Right ventricle myocardium superior (tissue), 1 donor: ENCODE measurements at regions not wholly inside any gene's neighbourhood (a gene's known extent, or its start where the extent isn't known, plus 50 kb on each side); places are given as distances from the start of the nearest gene placed in this dataset.
"Not testable (repeated sequence)": the region's sequence is repeated elsewhere in the genome, so short reads cannot be mapped to it uniquely, and the experiment has no call there.

Experiments
- ATAC-seq: fragments of 200-7000 bp; cut with Tn5 transposase; one replicate; pipeline ENCODE4 v1.9.1; 2020; ENCODE audit warnings: mild to moderate bottlenecking; ENCODE audit not compliant: poor library complexity
- DNase-seq: peaks from one replicate; pipeline ENCODE4 v3.0.0-alpha.2; 2020
- intact Hi-C: fragments of 100-400 bp; cut with DNase I; formaldehyde crosslinking; loops from one replicate; pipeline ENCODE4 v1.11.2; 2022
- donor health status: DM: no; HTN: yes; CAD: no; lungs with severe emphysema.

- no peak for ATAC-seq
- intact Hi-C loops, result no loop called here
- DNase-seq, result no peak
Measured at GRCh38 chr6:71048320-71049164, 91.7 kb upstream of the B3GAT2 start.

GRCh38 chr6:71049198-71049770 lies 92.4 kb upstream of the B3GAT2 start:
- ATAC-seq (no peak), DNase-seq (no peak)
- intact Hi-C loops, result no loop called here

GRCh38 chr6:71053475-71053874 lies 96.6 kb upstream of the B3GAT2 start:
- DNase-seq, result no peak
- no peak for ATAC-seq
- intact Hi-C loops, result no loop called here

GRCh38 chr6:71056656-71057055 lies 99.8 kb upstream of the B3GAT2 start:
- DNase-seq, result no peak
- intact Hi-C loops, result no loop called here
- no peak for ATAC-seq

- ATAC-seq, result no peak
- intact Hi-C loops, result no loop called here
- no peak for DNase-seq
Measured at GRCh38 chr6:71066153-71066552, 109.3 kb upstream of the B3GAT2 start.

- ATAC-seq, result no peak
- intact Hi-C loops, result no loop called here
Measured at GRCh38 chr6:71067816-71068215, 111.0 kb upstream of the B3GAT2 start.

GRCh38 chr6:71072508-71072907 lies 115.6 kb upstream of the B3GAT2 start:
- ATAC-seq, result peak; percentile 27
- DNase-seq, result no peak
- intact Hi-C loops, result no loop called here

More at GRCh38 chr6:71067816-71068215, 111.0 kb upstream of the B3GAT2 start:
- no peak for DNase-seq

- no peak for ATAC-seq
- intact Hi-C loops, result no loop called here
- no peak for DNase-seq
Measured at GRCh38 chr6:71077655-71078054, 120.8 kb upstream of the B3GAT2 start.

- intact Hi-C loops, result no loop called here
- ATAC-seq, result no peak
- DNase-seq, result no peak
Measured at GRCh38 chr6:71079677-71080076, 122.8 kb upstream of the B3GAT2 start.

- no peak for DNase-seq
- no peak for ATAC-seq
- intact Hi-C loops, result no loop called here
Measured at GRCh38 chr6:71080133-71080532, 123.3 kb upstream of the B3GAT2 start.

- DNase-seq (no peak), ATAC-seq (peak; percentile 46)
- intact Hi-C loops, result no loop called here
Measured at GRCh38 chr6:71080826-71081225, 124.0 kb upstream of the B3GAT2 start.

- intact Hi-C loops, result no loop called here
- no peak for DNase-seq
- no peak for ATAC-seq
Measured at GRCh38 chr6:71082033-71082650, 125.3 kb upstream of the B3GAT2 start.

GRCh38 chr6:71083308-71083820 lies 126.5 kb upstream of the B3GAT2 start:
- intact Hi-C loops, result no loop called here
- no peak for DNase-seq
- ATAC-seq, result no peak

GRCh38 chr6:71088166-71088565 lies 131.3 kb upstream of the B3GAT2 start:
- no peak for DNase-seq
- no peak for ATAC-seq
- intact Hi-C loops, result no loop called here

GRCh38 chr6:71090217-71090616 lies 133.4 kb upstream of the B3GAT2 start:
- intact Hi-C loops, result no loop called here
- DNase-seq (no peak), ATAC-seq (no peak)

- DNase-seq (no peak), ATAC-seq (no peak)
- intact Hi-C loops, result no loop called here
Measured at GRCh38 chr6:71091167-71091566, 134.3 kb upstream of the B3GAT2 start.

GRCh38 chr6:71091956-71092355 lies 135.1 kb upstream of the B3GAT2 start:
- intact Hi-C loops, result no loop called here
- ATAC-seq, result no peak
- DNase-seq, result no peak

GRCh38 chr6:71097264-71097663 lies 140.4 kb upstream of the B3GAT2 start:
- ATAC-seq, intact Hi-C loops, DNase-seq: not testable (repeated sequence)

- ATAC-seq (no peak), DNase-seq (no peak)
- intact Hi-C loops, result no loop called here
Measured at GRCh38 chr6:71099649-71100048, 142.8 kb upstream of the B3GAT2 start.

- DNase-seq (no peak), ATAC-seq (no peak)
- intact Hi-C loops, result no loop called here
Measured at GRCh38 chr6:71103130-71103529, 146.3 kb upstream of the B3GAT2 start.
